HepG2 (cell line): ENCODE measurements at regions not wholly inside any gene's neighbourhood (a gene's known extent, or its start where the extent isn't known, plus 50 kb on each side); places are given as distances from the start of the nearest gene placed in this dataset.

Experiments used
- ARID4A ChIP-seq: sonication (generic); formaldehyde crosslinking; IDR thresholded peaks from 2 replicates; pipeline ENCODE4 v1.5.0; 2020; ENCODE audit warnings: mild to moderate bottlenecking, missing genetic modification reagents, borderline replicate concordance
- BATF2 ChIP-seq: sonication (generic); formaldehyde crosslinking; IDR thresholded peaks from 2 replicates; pipeline ENCODE4 v1.8.0; 2022; ENCODE audit warnings: mild to moderate bottlenecking, missing genetic modification reagents, moderate library complexity
- CHCHD3 ChIP-seq: sonication (generic); formaldehyde crosslinking; IDR thresholded peaks from 2 replicates; pipeline ENCODE4 v1.8.0; 2022; ENCODE audit warnings: mild to moderate bottlenecking, missing genetic modification reagents, moderate library complexity
- ELF1 ChIP-seq: sonication (generic); formaldehyde crosslinking; IDR thresholded peaks from 2 replicates; pipeline ENCODE4 v1.4.0; 2020; ENCODE audit warnings: missing genetic modification reagents
- FOXP4 ChIP-seq: sonication (generic); formaldehyde crosslinking; IDR thresholded peaks from 2 replicates; pipeline ENCODE4 v1.4.0; 2020; ENCODE audit warnings: missing genetic modification reagents
- GATAD2A ChIP-seq: IDR thresholded peaks from 2 replicates; pipeline ENCODE4 v1.6.1; 2016
- KDM6A ChIP-seq: IDR thresholded peaks from 2 replicates; pipeline ENCODE4 v1.6.1; 2016; ENCODE audit warnings: low read depth
- MAFF ChIP-seq: IDR thresholded peaks from 2 replicates; pipeline ENCODE4 v1.6.1; 2011; ENCODE audit warnings: low read depth, low read length, improper control_type of control experiment
- MAX ChIP-seq: IDR thresholded peaks from 2 replicates; pipeline ENCODE4 v1.6.1; 2012; ENCODE audit warnings: inconsistent platforms
- MLX ChIP-seq: IDR thresholded peaks from 2 replicates; pipeline ENCODE4 v1.6.1; 2016
- POLR2AphosphoS2 ChIP-seq: IDR thresholded peaks from 2 replicates; pipeline ENCODE4 v1.6.1; 2011; ENCODE audit warnings: low read depth, low read length, improper control_type of control experiment
- SOX13 ChIP-seq, 3 experiments: fragments of 450-650 bp in 1 of 3; sonication (generic) in 1 of 3; formaldehyde crosslinking in 1 of 3; IDR thresholded peaks in 2 of 3; conservative IDR thresholded peaks in 1 of 3; 2 replicates each; pipeline versions ENCODE4 v1.5.0 to v1.6.1; 2016 to 2020; ENCODE audit warnings: antibody characterized with exemption in 1 of 3, mild to moderate bottlenecking in 1 of 3, missing compliant biosample characterization in 1 of 3, missing genetic modification reagents in 1 of 3, moderate library complexity in 1 of 3
- SPEN ChIP-seq: sonication (generic); formaldehyde crosslinking; IDR thresholded peaks from 2 replicates; pipeline ENCODE4 v1.5.1; 2020; ENCODE audit warnings: low read depth, mild to moderate bottlenecking, missing genetic modification reagents
- ZFP36 ChIP-seq: fragments of 150-350 bp; IDR thresholded peaks from 2 replicates; pipeline ENCODE4 v1.6.1; 2018; ENCODE audit warnings: borderline replicate concordance, low read length, low read depth; ENCODE audit not compliant: partially characterized antibody
- ZNF280B ChIP-seq: sonication (generic); formaldehyde crosslinking; IDR thresholded peaks from 2 replicates; pipeline ENCODE4 v1.5.0; 2020; ENCODE audit warnings: missing genetic modification reagents, mild to moderate bottlenecking, borderline replicate concordance
- ZNF33A ChIP-seq: sonication (generic); formaldehyde crosslinking; IDR thresholded peaks from 2 replicates; pipeline ENCODE4 v1.5.1; 2020; ENCODE audit warnings: missing genetic modification reagents, mild to moderate bottlenecking, moderate library complexity, borderline replicate concordance
- ZNF513 ChIP-seq: sonication (generic); formaldehyde crosslinking; conservative IDR thresholded peaks from 2 replicates; pipeline ENCODE4 v1.5.0; 2020; ENCODE audit warnings: missing genetic modification reagents

- peak; percentile 81 for TF ChIP-seq FOXP4 (CRISPR knock-in tag)
- 0 out of 2 replicates have a peak, but pooled peaks have one; percentile 30 for TF ChIP-seq SPEN (CRISPR knock-in tag)
- TF ChIP-seq SOX13 (IDR thresholded peaks at IDR 0.05) = peak; percentile 96
- peak in 1 of 2 experiments; percentile 99; a peak in 2 of 4 replicates for TF ChIP-seq SOX13 (CRISPR knock-in tag; conservative IDR thresholded peaks at IDR 0.05 in 1 of 2, IDR thresholded peaks at IDR 0.05 in 1 of 2)
- no peak for TF ChIP-seq POLR2AphosphoS2
- TF ChIP-seq ZNF513 (CRISPR knock-in tag) = no peak
- no peak; the same call in 1 of the 2 replicates for TF ChIP-seq MLX
- TF ChIP-seq CHCHD3 = no peak
- TF ChIP-seq ELF1 (CRISPR knock-in tag) = no peak
- peak; percentile 91 for TF ChIP-seq GATAD2A (CRISPR knock-in tag)
- TF ChIP-seq ZFP36 = no peak
- TF ChIP-seq BATF2 (CRISPR knock-in tag) = no peak
- no peak for TF ChIP-seq ZNF33A (CRISPR knock-in tag)
- TF ChIP-seq MAX = no peak; the same call in 1 of the 2 replicates
- no peak for TF ChIP-seq ZNF280B
- TF ChIP-seq MAFF = no peak
- peak; percentile 52; the same call in 1 of the 2 replicates for TF ChIP-seq KDM6A (CRISPR knock-in tag)
- no peak; the same call in 1 of the 2 replicates for TF ChIP-seq ARID4A
These were observed 105.1 kb upstream of the PDE4B start (continued) for GRCh38 chr1:65687428-65688214.
